WERI-Rb-1 (cell line): ENCODE measurements at regions not wholly inside any gene's neighbourhood (a gene's known extent, or its start where the extent isn't known, plus 50 kb on each side); places are given as distances from the start of the nearest gene placed in this dataset.

ENCODE experiments used
- DNase-seq: peaks from one replicate; pipeline ENCODE4 v3.0.0-alpha.2; 2020
- H3K27ac ChIP-seq: fragments of 250-450 bp; sonication (Bioruptor Pico); 2 replicates; pipeline ENCODE4 v1.5.1; 2020; ENCODE audit warnings: mild to moderate bottlenecking, moderate library complexity
- H3K27me3 ChIP-seq: fragments of 250-450 bp; sonication (Bioruptor Pico); 2 replicates; pipeline ENCODE4 v1.5.1; 2021; ENCODE audit warnings: mild to moderate bottlenecking, low read depth, moderate library complexity; ENCODE audit not compliant: insufficient read depth, severe bottlenecking
- H3K36me3 ChIP-seq: fragments of 250-450 bp; sonication (Bioruptor Pico); 2 replicates; pipeline ENCODE4 v1.5.1; 2020; ENCODE audit warnings: mild to moderate bottlenecking, moderate library complexity
- H3K4me3 ChIP-seq: 2 replicates; pipeline ENCODE4 v1.5.1; 2011; ENCODE audit warnings: low read depth, mild to moderate bottlenecking, control low read depth, low read length
- H3K9me3 ChIP-seq: fragments of 250-450 bp; sonication (Bioruptor Pico); 2 replicates; pipeline ENCODE4 v1.5.1; 2021; ENCODE audit warnings: mild to moderate bottlenecking, moderate library complexity; ENCODE audit not compliant: severe bottlenecking
- CTCF ChIP-seq: IDR thresholded peaks from 2 replicates; pipeline ENCODE4 v1.5.1; 2011; ENCODE audit warnings: low read depth, mild to moderate bottlenecking, control low read depth, inconsistent platforms, low read length

DNA sequence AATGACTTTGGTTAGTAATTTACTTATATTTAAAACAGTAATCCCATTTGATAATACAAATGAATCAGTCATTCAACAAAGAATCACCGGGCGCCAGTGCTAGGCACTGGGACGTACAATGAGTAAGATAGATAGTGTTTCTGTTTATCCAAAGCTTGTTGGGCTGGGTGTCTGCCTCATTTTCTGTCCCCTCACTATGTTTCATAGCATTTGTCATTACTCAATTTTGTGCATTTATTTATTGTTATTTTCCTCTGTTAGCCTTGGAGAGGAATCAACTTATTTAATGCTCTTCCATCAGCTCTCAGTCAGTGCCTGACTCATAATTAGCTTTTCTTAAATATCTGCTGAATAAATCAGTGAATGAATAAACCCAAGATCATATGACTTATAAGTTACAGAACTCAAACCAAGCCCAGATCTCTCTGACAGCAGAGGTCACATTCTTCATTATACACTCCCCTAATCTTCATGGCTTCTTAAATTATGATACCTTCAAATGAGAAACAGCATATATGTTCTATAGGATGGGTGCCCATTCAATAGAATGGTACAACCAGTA lies 86.2 kb downstream of the TSPAN8 start:
- H3K9me3 ChIP-seq: no peaks in the 10 kb centered on the region
- H3K36me3 ChIP-seq: no peaks in the 10 kb centered on the region
- no peaks in the 10 kb centered on the region for H3K27me3 ChIP-seq
- no peak overlapping the region for H3K4me3 ChIP-seq
- H3K27ac ChIP-seq: no peak overlapping the region
- no peak for DNase-seq
- TF ChIP-seq CTCF: no peak

- DNase-seq: no peak
- no peak for TF ChIP-seq CTCF
- H3K36me3 ChIP-seq: no peaks in the 10 kb centered on the region
Measured at GRCh38 chr12:71070416-71071128, 87.2 kb downstream of the TSPAN8 start.

GRCh38 chr12:71069311-71069710 lies 88.5 kb downstream of the TSPAN8 start:
- H3K4me3 ChIP-seq: no peak overlapping the region
- no peaks in the 10 kb centered on the region for H3K27me3 ChIP-seq
- no peak for TF ChIP-seq CTCF
- H3K27ac ChIP-seq: no peak overlapping the region
- H3K9me3 ChIP-seq: no peaks in the 10 kb centered on the region
- no peak for DNase-seq
- H3K36me3 ChIP-seq: no peaks in the 10 kb centered on the region

More at GRCh38 chr12:71070416-71071128, 87.2 kb downstream of the TSPAN8 start:
- no peaks in the 10 kb centered on the region for H3K9me3 ChIP-seq
- no peaks in the 10 kb centered on the region for H3K27me3 ChIP-seq
- H3K4me3 ChIP-seq: no peak overlapping the region
- H3K27ac ChIP-seq: no peak overlapping the region

GRCh38 chr12:71063087-71063486 lies 94.7 kb downstream of the TSPAN8 start:
- Histone ChIP-seq H3K27me3 (no peaks in the 10 kb centered on the region), H3K27ac (no peak overlapping the region), H3K9me3 (no peaks in the 10 kb centered on the region), H3K36me3 (no peaks in the 10 kb centered on the region), H3K4me3 (no peak overlapping the region)
- TF ChIP-seq CTCF: no peak
- no peak for DNase-seq

DNA sequence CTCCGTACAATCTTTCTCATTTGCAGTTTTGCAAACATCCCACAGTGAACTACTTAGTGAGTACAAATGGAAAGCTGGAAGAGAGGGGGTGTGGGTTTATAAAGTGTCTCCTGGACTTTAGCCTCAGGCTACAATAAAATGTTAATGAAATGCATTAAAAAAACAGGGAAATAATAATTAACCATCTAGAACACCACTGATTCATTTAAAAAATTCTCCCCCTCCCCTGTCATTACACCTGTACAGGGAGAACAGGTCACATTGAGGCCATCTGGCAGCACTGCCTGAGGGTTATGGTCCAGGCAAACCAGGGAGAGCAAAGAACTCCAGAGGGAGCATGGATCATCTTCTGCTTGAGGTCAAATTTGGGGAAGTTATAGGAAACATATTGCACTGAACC lies 96.3 kb downstream of the TSPAN8 start:
- no peak overlapping the region for H3K27ac ChIP-seq
- no peaks in the 10 kb centered on the region for H3K27me3 ChIP-seq
- no peaks in the 10 kb centered on the region for H3K9me3 ChIP-seq
- H3K36me3 ChIP-seq: no peaks in the 10 kb centered on the region
- DNase-seq: no peak
- no peak overlapping the region for H3K4me3 ChIP-seq
- no peak for TF ChIP-seq CTCF

- DNase-seq: peak; percentile 64
- Histone ChIP-seq H3K27ac (no peak overlapping the region), H3K27me3 (no peaks in the 10 kb centered on the region), H3K36me3 (no peaks in the 10 kb centered on the region), H3K9me3 (no peaks in the 10 kb centered on the region), H3K4me3 (no peak overlapping the region)
- no peak for TF ChIP-seq CTCF
Measured at GRCh38 chr12:71060426-71060825, 97.4 kb downstream of the TSPAN8 start.
